Karpas-422 (cell line): ENCODE measurements at regions not wholly inside any gene's neighbourhood (a gene's known extent, or its start where the extent isn't known, plus 50 kb on each side); places are given as distances from the start of the nearest gene placed in this dataset.

ENCODE experiments used
- DNase-seq: peaks from one replicate; pipeline ENCODE4 v3.0.0-alpha.2; 2015
- H2AFZ ChIP-seq: fragments of 200-600 bp; sonication (generic); 2 replicates; pipeline ENCODE4 v1.6.1; 2014; ENCODE audit warnings: antibody characterized with exemption, low read length, mixed read lengths
- H3K27ac ChIP-seq: fragments of 200-600 bp; sonication (generic); 2 replicates; pipeline ENCODE4 v1.5.1; 2014; ENCODE audit warnings: mild to moderate bottlenecking, low read length, moderate library complexity
- H3K27me3 ChIP-seq: fragments of 200-600 bp; sonication (generic); 2 replicates; pipeline ENCODE4 v1.6.1; 2014; ENCODE audit warnings: low read length, mixed read lengths
- H3K36me3 ChIP-seq: fragments of 200-600 bp; sonication (generic); 2 replicates; pipeline ENCODE4 v1.6.1; 2014; ENCODE audit warnings: low read length, mixed read lengths; ENCODE audit not compliant: insufficient read depth
- H3K4me1 ChIP-seq: fragments of 200-600 bp; sonication (generic); 2 replicates; pipeline ENCODE4 v1.6.1; 2014; ENCODE audit warnings: mild to moderate bottlenecking, low read length, mixed read lengths
- H3K4me2 ChIP-seq: fragments of 200-600 bp; sonication (generic); 2 replicates; pipeline ENCODE4 v1.6.1; 2014; ENCODE audit warnings: low read length, low read depth, mild to moderate bottlenecking; ENCODE audit not compliant: poor library complexity, severe bottlenecking
- H3K4me3 ChIP-seq: fragments of 200-600 bp; sonication (generic); 2 replicates; pipeline ENCODE4 v1.5.1; 2014; ENCODE audit warnings: mild to moderate bottlenecking, antibody characterized with exemption, low read length, mixed read lengths
- H3K79me2 ChIP-seq: fragments of 200-600 bp; sonication (generic); 2 replicates; pipeline ENCODE4 v1.6.1; 2014; ENCODE audit warnings: mild to moderate bottlenecking, low read length, mixed read lengths
- H3K9ac ChIP-seq: fragments of 200-600 bp; sonication (generic); 2 replicates; pipeline ENCODE4 v1.6.0; 2014; ENCODE audit warnings: low read length
- H3K9me2 ChIP-seq: fragments of 200-600 bp; sonication (generic), shearing (Covaris generic); replicated peaks from 2 replicates; pipeline ENCODE4 v1.6.0; 2014; ENCODE audit warnings: mild to moderate bottlenecking, low read length, moderate library complexity; ENCODE audit not compliant: insufficient read depth
- H3K9me3 ChIP-seq: fragments of 300-700, 200-600 bp; sonication (generic); 2 replicates; pipeline ENCODE4 v1.6.1; 2014; ENCODE audit warnings: low read length, mixed read lengths
- H4K20me1 ChIP-seq: fragments of 200-600 bp; sonication (generic); 2 replicates; pipeline ENCODE4 v1.6.1; 2014; ENCODE audit warnings: mild to moderate bottlenecking, antibody characterized with exemption, low read length, low read depth; ENCODE audit not compliant: insufficient read depth

GRCh38 chr14:87640553-87640952 is 352.4 kb downstream of the GALC start:
- H4K20me1 ChIP-seq: no peaks in the 10 kb centered on the region
- H3K79me2 ChIP-seq: no peaks in the 10 kb centered on the region
- H3K27me3 ChIP-seq: no peaks in the 10 kb centered on the region
- H3K36me3 ChIP-seq: no peaks in the 10 kb centered on the region
- H3K9ac ChIP-seq: no peak overlapping the region
- H2AFZ ChIP-seq: no peak overlapping the region
- no peaks in the 10 kb centered on the region for H3K9me3 ChIP-seq
- H3K4me3 ChIP-seq: no peak overlapping the region
- no peaks in the 10 kb centered on the region for H3K9me2 ChIP-seq
- H3K27ac ChIP-seq: no peak overlapping the region
- no peak overlapping the region for H3K4me2 ChIP-seq
- peaks cover 4% of the 10 kb centered on the region for H3K4me1 ChIP-seq
- DNase-seq: no peak

- Histone ChIP-seq H2AFZ (no peak overlapping the region), H3K9me2 (no peaks in the 10 kb centered on the region), H3K9ac (no peak overlapping the region), H3K4me2 (no peak overlapping the region), H3K79me2 (no peaks in the 10 kb centered on the region), H3K9me3 (no peaks in the 10 kb centered on the region), H3K4me1 (peaks cover 10% of the 10 kb centered on the region), H3K27me3 (no peaks in the 10 kb centered on the region), H4K20me1 (no peaks in the 10 kb centered on the region), H3K27ac (no peak overlapping the region), H3K4me3 (no peak overlapping the region), H3K36me3 (no peaks in the 10 kb centered on the region)
- no peak for DNase-seq
Observed at GRCh38 chr14:87638196-87638595, 354.8 kb downstream of the GALC start.

GRCh38 chr14:87635442-87635841 is 357.5 kb downstream of the GALC start:
- Histone ChIP-seq H3K9me3 (no peaks in the 10 kb centered on the region), H3K4me3 (no peak overlapping the region), H3K27ac (no peak overlapping the region), H3K4me1 (peaks cover 30% of the 10 kb centered on the region), H3K36me3 (no peaks in the 10 kb centered on the region), H3K4me2 (peak overlapping the region; percentile 45), H2AFZ (0 out of 2 replicates have a peak overlapping the region, but pooled peaks have one; percentile 17), H3K79me2 (no peaks in the 10 kb centered on the region), H3K9ac (no peak overlapping the region), H4K20me1 (no peaks in the 10 kb centered on the region), H3K27me3 (no peaks in the 10 kb centered on the region), H3K9me2 (no peaks in the 10 kb centered on the region)
- DNase-seq: no peak

GRCh38 chr14:87632796-87633195 is 360.2 kb downstream of the GALC start:
- Histone ChIP-seq H3K9ac (no peak overlapping the region), H2AFZ (no peak overlapping the region), H3K27ac (no peak overlapping the region), H4K20me1 (no peaks in the 10 kb centered on the region), H3K9me2 (no peaks in the 10 kb centered on the region), H3K9me3 (no peaks in the 10 kb centered on the region), H3K79me2 (no peaks in the 10 kb centered on the region), H3K36me3 (no peaks in the 10 kb centered on the region), H3K4me1 (peaks cover 53% of the 10 kb centered on the region), H3K4me2 (no peak overlapping the region), H3K4me3 (no peak overlapping the region), H3K27me3 (no peaks in the 10 kb centered on the region)
- DNase-seq: no peak

- DNase-seq: peak; percentile 82
- no peaks in the 10 kb centered on the region for H3K9me2 ChIP-seq
- peak overlapping the region; percentile 50 for H3K4me2 ChIP-seq
- peak overlapping the region; percentile 39 for H3K27ac ChIP-seq
- H3K27me3 ChIP-seq: no peaks in the 10 kb centered on the region
- no peaks in the 10 kb centered on the region for H3K9me3 ChIP-seq
- no peaks in the 10 kb centered on the region for H3K36me3 ChIP-seq
- H3K9ac ChIP-seq: peak overlapping the region; percentile 24; the same call in 1 of the 2 replicates
- H4K20me1 ChIP-seq: no peaks in the 10 kb centered on the region
- H3K79me2 ChIP-seq: no peaks in the 10 kb centered on the region
- peaks cover 52% of the 10 kb centered on the region for H3K4me1 ChIP-seq
- peak overlapping the region; percentile 8; the same call in 1 of the 2 replicates for H3K4me3 ChIP-seq
- no peak overlapping the region for H2AFZ ChIP-seq
Observed at GRCh38 chr14:87630846-87631245, 362.1 kb downstream of the GALC start.

GRCh38 chr14:87629788-87630187 is 363.2 kb downstream of the GALC start:
- no peak overlapping the region for H3K9ac ChIP-seq
- DNase-seq: no peak
- no peaks in the 10 kb centered on the region for H3K36me3 ChIP-seq
- no peaks in the 10 kb centered on the region for H4K20me1 ChIP-seq
- no peaks in the 10 kb centered on the region for H3K9me2 ChIP-seq
- H3K4me3 ChIP-seq: no peak overlapping the region
- H2AFZ ChIP-seq: no peak overlapping the region
- no peaks in the 10 kb centered on the region for H3K79me2 ChIP-seq
- no peak overlapping the region for H3K27ac ChIP-seq
- peaks cover 44% of the 10 kb centered on the region for H3K4me1 ChIP-seq
- H3K4me2 ChIP-seq: peak overlapping the region; percentile 50
- H3K9me3 ChIP-seq: no peaks in the 10 kb centered on the region
- no peaks in the 10 kb centered on the region for H3K27me3 ChIP-seq

GRCh38 chr14:87628780-87629179 is 364.2 kb downstream of the GALC start:
- H3K27me3 ChIP-seq: no peaks in the 10 kb centered on the region
- H3K4me3 ChIP-seq: no peak overlapping the region
- DNase-seq: no peak
- no peak overlapping the region for H3K9ac ChIP-seq
- no peaks in the 10 kb centered on the region for H3K9me3 ChIP-seq
- H3K4me1 ChIP-seq: peaks cover 44% of the 10 kb centered on the region
- no peaks in the 10 kb centered on the region for H3K79me2 ChIP-seq
- H3K4me2 ChIP-seq: no peak overlapping the region
- no peaks in the 10 kb centered on the region for H3K9me2 ChIP-seq
- H3K27ac ChIP-seq: no peak overlapping the region
- H4K20me1 ChIP-seq: no peaks in the 10 kb centered on the region
- H3K36me3 ChIP-seq: no peaks in the 10 kb centered on the region
- H2AFZ ChIP-seq: no peak overlapping the region

- H3K4me3 ChIP-seq: no peak overlapping the region
- no peak overlapping the region for H3K9ac ChIP-seq
- no peaks in the 10 kb centered on the region for H3K9me3 ChIP-seq
- H4K20me1 ChIP-seq: no peaks in the 10 kb centered on the region
- no peaks in the 10 kb centered on the region for H3K27me3 ChIP-seq
- no peak overlapping the region for H3K4me2 ChIP-seq
- H3K4me1 ChIP-seq: peaks cover 44% of the 10 kb centered on the region
- H3K79me2 ChIP-seq: no peaks in the 10 kb centered on the region
- H3K36me3 ChIP-seq: no peaks in the 10 kb centered on the region
- no peak overlapping the region for H3K27ac ChIP-seq
- no peak overlapping the region for H2AFZ ChIP-seq
- DNase-seq: no peak
- no peaks in the 10 kb centered on the region for H3K9me2 ChIP-seq
Observed at GRCh38 chr14:87628129-87628528, 364.9 kb downstream of the GALC start.

- no peaks in the 10 kb centered on the region for H4K20me1 ChIP-seq
- no peak overlapping the region for H3K4me3 ChIP-seq
- H3K9ac ChIP-seq: no peak overlapping the region
- H3K27me3 ChIP-seq: no peaks in the 10 kb centered on the region
- no peaks in the 10 kb centered on the region for H3K79me2 ChIP-seq
- H3K9me2 ChIP-seq: no peaks in the 10 kb centered on the region
- no peak for DNase-seq
- no peak overlapping the region for H3K4me2 ChIP-seq
- H2AFZ ChIP-seq: no peak overlapping the region
- H3K36me3 ChIP-seq: no peaks in the 10 kb centered on the region; the same call in 1 of the 2 replicates
- H3K4me1 ChIP-seq: peaks cover 33% of the 10 kb centered on the region
- no peak overlapping the region for H3K27ac ChIP-seq
- H3K9me3 ChIP-seq: peaks cover 13% of the 10 kb centered on the region
Observed at GRCh38 chr14:87626266-87626665, 366.7 kb downstream of the GALC start.
